ENCODE measurements at regions not wholly inside any gene's neighbourhood (a gene's known extent, or its start where the extent isn't known, plus 50 kb on each side); places are given as distances from the start of the nearest gene placed in this dataset.

- no peaks in the 10 kb centered on the region for H3K27me3 ChIP-seq (ENCODE audit: insufficient read depth, poor library complexity, severe bottlenecking)
- H3K27ac ChIP-seq (replicated peaks) = no peak overlapping the region
- H3K4me3 ChIP-seq (replicated peaks; ENCODE audit: insufficient read depth, low read length) = no peak overlapping the region
- DNase-seq (ENCODE audit: low read depth in 1 of 2, low spot score in 1 of 2) = no peak
- no peak for TF ChIP-seq SPI1 (IDR thresholded peaks at IDR 0.05; ENCODE audit: borderline replicate concordance, low read depth)
- no peak for TF ChIP-seq POLR2AphosphoS5 (IDR thresholded peaks at IDR 0.05; ENCODE audit: low read depth)
- TF ChIP-seq GABPA (IDR thresholded peaks at IDR 0.05; ENCODE audit: low read depth) = no peak
- TF ChIP-seq REST (IDR thresholded peaks at IDR 0.05; ENCODE audit: insufficient replicate concordance, low read depth) = no peak
- no peak for TF ChIP-seq CTCF (IDR thresholded peaks at IDR 0.05; ENCODE audit: insufficient read depth, low read length)
Observed at GRCh38 chr2:65960953-65961352, 474.0 kb upstream of the MEIS1 start.

- no peaks in the 10 kb centered on the region for H3K27me3 ChIP-seq (ENCODE audit: insufficient read depth, poor library complexity, severe bottlenecking)
- TF ChIP-seq REST (IDR thresholded peaks at IDR 0.05; ENCODE audit: insufficient replicate concordance, low read depth) (no peak), CTCF (IDR thresholded peaks at IDR 0.05; ENCODE audit: insufficient read depth, low read length) (no peak), SPI1 (IDR thresholded peaks at IDR 0.05; ENCODE audit: borderline replicate concordance, low read depth) (no peak), POLR2AphosphoS5 (IDR thresholded peaks at IDR 0.05; ENCODE audit: low read depth) (no peak), GABPA (IDR thresholded peaks at IDR 0.05; ENCODE audit: low read depth) (no peak)
- H3K4me3 ChIP-seq (replicated peaks; ENCODE audit: insufficient read depth, low read length) = no peak overlapping the region
- DNase-seq (ENCODE audit: low read depth in 1 of 2, low spot score in 1 of 2) = no peak
- H3K27ac ChIP-seq (replicated peaks) = no peak overlapping the region
Observed at GRCh38 chr2:65957886-65958285, 477.0 kb upstream of the MEIS1 start.

GRCh38 chr2:65957454-65957853 is 477.5 kb upstream of the MEIS1 start:
- no peak overlapping the region for H3K4me3 ChIP-seq (replicated peaks; ENCODE audit: insufficient read depth, low read length)
- TF ChIP-seq REST (IDR thresholded peaks at IDR 0.05; ENCODE audit: insufficient replicate concordance, low read depth) = no peak
- TF ChIP-seq POLR2AphosphoS5 (IDR thresholded peaks at IDR 0.05; ENCODE audit: low read depth) = no peak
- TF ChIP-seq CTCF (IDR thresholded peaks at IDR 0.05; ENCODE audit: insufficient read depth, low read length) = no peak
- no peak for TF ChIP-seq SPI1 (IDR thresholded peaks at IDR 0.05; ENCODE audit: borderline replicate concordance, low read depth)
- no peak for TF ChIP-seq GABPA (IDR thresholded peaks at IDR 0.05; ENCODE audit: low read depth)
- H3K27me3 ChIP-seq (ENCODE audit: insufficient read depth, poor library complexity, severe bottlenecking) = no peaks in the 10 kb centered on the region
- DNase-seq (ENCODE audit: low read depth in 1 of 2, low spot score in 1 of 2) = no peak
- no peak overlapping the region for H3K27ac ChIP-seq (replicated peaks)

Data from HL-60 (cell line).